Nucleus accumbens (tissue), 56 donors: ENCODE measurements at regions not wholly inside any gene's neighbourhood (a gene's known extent, or its start where the extent isn't known, plus 50 kb on each side); places are given as distances from the start of the nearest gene placed in this dataset.
A peak's percentile ranks its signal among the peaks of the same experiment; 100 is the strongest.
"Not testable (repeated sequence)": the region's sequence is repeated elsewhere in the genome, so short reads cannot be mapped to it uniquely, and the experiment has no call there.

Experiments used
- DNase-seq, 56 donors: peaks; one replicate each; lab custom pipeline; 2025; lab: John Stamatoyannopoulos, UW

- DNase-seq = no peak
Measured at GRCh38 chr2:181789827-181790448, 101.6 kb upstream of the ITPRID2 start.

GRCh38 chr2:181790716-181791649 lies 100.5 kb upstream of the ITPRID2 start:
- DNase-seq = no peak

GRCh38 chr2:181792906-181793305 lies 98.6 kb upstream of the ITPRID2 start:
- no peak for DNase-seq

- no peak for DNase-seq
Measured at GRCh38 chr2:181798022-181798421, 93.5 kb upstream of the ITPRID2 start.

GRCh38 chr2:181802300-181802699 lies 89.2 kb upstream of the ITPRID2 start:
- DNase-seq = not testable (repeated sequence)

- DNase-seq = not testable (repeated sequence)
Measured at GRCh38 chr2:181803903-181804799, 87.4 kb upstream of the ITPRID2 start.

- no peak for DNase-seq
Measured at GRCh38 chr2:181805228-181806038, 86.1 kb upstream of the ITPRID2 start.

GRCh38 chr2:181806039-181806392 lies 85.5 kb upstream of the ITPRID2 start:
- DNase-seq = peak in 6 of 56 donors; percentile 0 to 12 (median 10)

- DNase-seq = no peak
Measured at GRCh38 chr2:181807526-181807925, 84.0 kb upstream of the ITPRID2 start.

- peak in 9 of 56 donors; percentile 0 to 22 (median 10) for DNase-seq
Measured at GRCh38 chr2:181810823-181811695, 80.5 kb upstream of the ITPRID2 start.

- no peak for DNase-seq
Measured at GRCh38 chr2:181812106-181812743, 79.3 kb upstream of the ITPRID2 start.

GRCh38 chr2:181814057-181814491 lies 77.5 kb upstream of the ITPRID2 start:
- no peak for DNase-seq

GRCh38 chr2:181817509-181817908 lies 74.0 kb upstream of the ITPRID2 start:
- no peak for DNase-seq

- no peak for DNase-seq
Measured at GRCh38 chr2:181818058-181818680, 73.4 kb upstream of the ITPRID2 start.

GRCh38 chr2:181818840-181819239 lies 72.7 kb upstream of the ITPRID2 start:
- no peak for DNase-seq

GRCh38 chr2:181821049-181821448 lies 70.5 kb upstream of the ITPRID2 start:
- DNase-seq = no peak

GRCh38 chr2:181822097-181822496 lies 69.4 kb upstream of the ITPRID2 start:
- DNase-seq = no peak

- DNase-seq = no peak
Measured at GRCh38 chr2:181823405-181823804, 68.1 kb upstream of the ITPRID2 start.
